Keratinocyte (primary cell): ENCODE measurements at regions not wholly inside any gene's neighbourhood (a gene's known extent, or its start where the extent isn't known, plus 50 kb on each side); places are given as distances from the start of the nearest gene placed in this dataset.

Source experiments
- DNase-seq: peaks from one replicate; pipeline ENCODE4 v3.0.0-alpha.2; 2011; ENCODE audit warnings: low read depth, missing footprints, low spot score
- FAIRE-seq: peaks from 2 replicates; lab custom pipeline; 2011; peaks lifted over from hg19 to GRCh38; lab: Jason Lieb, UNC
- H2AFZ ChIP-seq: 2 replicates; pipeline ENCODE4 v1.6.0; 2012; ENCODE audit warnings: low read length, control low read depth, inconsistent platforms; ENCODE audit not compliant: control insufficient read depth
- H3K27ac ChIP-seq: 2 replicates; pipeline ENCODE4 v1.5.1; 2011; ENCODE audit warnings: low read length; ENCODE audit not compliant: control insufficient read depth, insufficient read depth
- H3K27me3 ChIP-seq: 3 replicates; pipeline ENCODE4 v1.6.0; 2011; ENCODE audit warnings: low read length; ENCODE audit not compliant: control insufficient read depth, insufficient read depth; ENCODE audit errors: extremely low read depth
- H3K36me3 ChIP-seq, 2 experiments: 2 replicates in 1 of 2; 3 replicates in 1 of 2; pipeline ENCODE4 v1.5.1; 2011; ENCODE audit warnings: low read length in 2 of 2, mild to moderate bottlenecking in 1 of 2; ENCODE audit not compliant: control insufficient read depth in 2 of 2, insufficient read depth in 2 of 2; ENCODE audit errors: extremely low read depth in 1 of 2
- H3K4me1 ChIP-seq: 3 replicates; pipeline ENCODE4 v1.5.1; 2011; ENCODE audit warnings: low read length; ENCODE audit not compliant: control insufficient read depth, insufficient read depth; ENCODE audit errors: extremely low read depth
- H3K4me2 ChIP-seq: 3 replicates; pipeline ENCODE4 v1.6.0; 2011; ENCODE audit warnings: low read depth, low read length; ENCODE audit not compliant: control insufficient read depth, insufficient read depth; ENCODE audit errors: extremely low read depth
- H3K4me3 ChIP-seq, 3 experiments: fragments of 200-600 bp in 1 of 3; sonication (generic) in 1 of 3; 2 replicates in 2 of 3; 3 replicates in 1 of 3; pipeline ENCODE4 v1.5.1; 2011 to 2016; ENCODE audit warnings: low read length in 3 of 3, mild to moderate bottlenecking in 3 of 3, control low read depth in 2 of 3, inconsistent platforms in 1 of 3, low read depth in 1 of 3, mixed read lengths in 1 of 3, mixed run types in 1 of 3, moderate library complexity in 1 of 3; ENCODE audit not compliant: control insufficient read depth in 2 of 3, insufficient read depth in 2 of 3; ENCODE audit errors: extremely low read depth in 1 of 3
- H3K79me2 ChIP-seq: 2 replicates; pipeline ENCODE4 v1.6.0; 2012; ENCODE audit warnings: low read length; ENCODE audit not compliant: control insufficient read depth, insufficient read depth
- H3K9ac ChIP-seq: 3 replicates; pipeline ENCODE4 v1.6.0; 2011; ENCODE audit warnings: low read length; ENCODE audit not compliant: control insufficient read depth, insufficient read depth; ENCODE audit errors: extremely low read depth
- H3K9me1 ChIP-seq: 3 replicates; pipeline ENCODE4 v1.6.0; 2011; ENCODE audit warnings: low read length; ENCODE audit not compliant: control insufficient read depth, insufficient read depth; ENCODE audit errors: extremely low read depth
- H3K9me3 ChIP-seq: 2 replicates; pipeline ENCODE4 v1.5.1; 2012; ENCODE audit warnings: low read depth, low read length; ENCODE audit not compliant: control insufficient read depth
- H4K20me1 ChIP-seq: 3 replicates; pipeline ENCODE4 v1.6.0; 2011; ENCODE audit warnings: low read length; ENCODE audit not compliant: control insufficient read depth, insufficient read depth; ENCODE audit errors: extremely low read depth
- CTCF ChIP-seq, 3 experiments: IDR thresholded peaks in 1 of 3; conservative IDR thresholded peaks in 1 of 3; optimal IDR thresholded peaks in 1 of 3; 2 replicates in 2 of 3; 3 replicates in 1 of 3; pipeline versions ENCODE3 to v1.5.1; 2011; ENCODE audit warnings: low read length in 3 of 3, mild to moderate bottlenecking in 3 of 3, moderate library complexity in 2 of 3, control low read depth in 1 of 3, inconsistent platforms in 1 of 3; ENCODE audit not compliant: insufficient read depth in 2 of 3; ENCODE audit errors: extremely low read depth in 1 of 3
- EZH2 ChIP-seq: IDR thresholded peaks from one replicate; pipeline ENCODE4 v1.6.1; 2012; ENCODE audit warnings: inconsistent platforms, mild to moderate bottlenecking, low read length, moderate library complexity
- dilution Hi-C: fragments of 300-500 bp; cut with MboI; formaldehyde crosslinking; loops from one replicate; pipeline ENCODE4 v1.7.0; 2020; ENCODE audit warnings: low sequenced_read_pairs; ENCODE audit not compliant: extremely low pct_ligation_motif_present

GRCh38 chr17:21530311-21530710, 154.2 kb downstream of the KCNJ12 start:
- H3K27me3 ChIP-seq: no peaks in the 10 kb centered on the region
- dilution Hi-C loops: no loop called here
- no peak for TF ChIP-seq CTCF (optimal IDR thresholded peaks at IDR 0.05 in 1 of 3, IDR thresholded peaks at IDR 0.05 in 1 of 3, conservative IDR thresholded peaks at IDR 0.05 in 1 of 3; ENCODE audit: extremely low read depth in 1 of 3, insufficient read depth in 2 of 3, low read length in 3 of 3)
- TF ChIP-seq EZH2: no peak
- no peaks in the 10 kb centered on the region for H3K4me1 ChIP-seq
- H3K36me3 ChIP-seq: peaks cover 12 to 14% of the 10 kb centered on the region in 2 experiments
- H3K9ac ChIP-seq: no peak overlapping the region
- no peaks in the 10 kb centered on the region for H3K9me3 ChIP-seq
- DNase-seq (no peak), FAIRE-seq (no peak)
- H2AFZ ChIP-seq: no peak overlapping the region
- no peak overlapping the region for H3K27ac ChIP-seq
- no peaks in the 10 kb centered on the region for H3K79me2 ChIP-seq
- H3K4me3 ChIP-seq: no peak overlapping the region
- H4K20me1 ChIP-seq: no peaks in the 10 kb centered on the region
- H3K9me1 ChIP-seq: no peaks in the 10 kb centered on the region
- H3K4me2 ChIP-seq: no peak overlapping the region

DNA sequence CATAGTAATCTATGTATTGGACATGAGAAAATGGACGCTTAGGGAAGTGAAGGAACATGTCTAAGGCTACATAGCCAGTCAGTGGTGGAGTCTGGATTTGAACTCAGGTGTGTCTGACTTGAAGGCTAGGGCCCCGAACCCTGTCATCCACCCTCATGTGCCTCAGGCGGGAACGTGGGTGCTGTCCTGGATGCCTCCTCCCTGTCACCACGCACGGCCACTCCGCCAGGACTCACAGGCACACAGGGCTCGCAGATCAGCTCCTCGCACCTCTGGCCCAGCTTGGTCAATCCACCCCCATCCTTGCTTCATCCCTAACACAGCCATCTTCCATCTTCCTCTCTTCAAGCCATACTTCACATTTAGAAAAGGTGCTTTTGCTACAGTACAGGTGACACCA, 154.7 kb downstream of the KCNJ12 start:
- no peak overlapping the region for H3K27ac ChIP-seq
- dilution Hi-C loops: no loop called here
- TF ChIP-seq EZH2 (no peak), CTCF (optimal IDR thresholded peaks at IDR 0.05 in 1 of 3, IDR thresholded peaks at IDR 0.05 in 1 of 3, conservative IDR thresholded peaks at IDR 0.05 in 1 of 3; ENCODE audit: extremely low read depth in 1 of 3, insufficient read depth in 2 of 3, low read length in 3 of 3) (no peak)
- H3K4me2 ChIP-seq: no peak overlapping the region
- H3K36me3 ChIP-seq: peaks cover 12 to 14% of the 10 kb centered on the region in 2 experiments
- H4K20me1 ChIP-seq: no peaks in the 10 kb centered on the region
- no peak for DNase-seq
- H3K9me3 ChIP-seq: no peaks in the 10 kb centered on the region
- H3K4me3 ChIP-seq: no peak overlapping the region
- no peak overlapping the region for H2AFZ ChIP-seq
- no peak for FAIRE-seq
- no peak overlapping the region for H3K9ac ChIP-seq
- no peaks in the 10 kb centered on the region for H3K9me1 ChIP-seq
- no peaks in the 10 kb centered on the region for H3K79me2 ChIP-seq
- no peaks in the 10 kb centered on the region for H3K4me1 ChIP-seq
- no peaks in the 10 kb centered on the region for H3K27me3 ChIP-seq
